T-helper 1 cell (primary cell): ENCODE measurements at regions not wholly inside any gene's neighbourhood (a gene's known extent, or its start where the extent isn't known, plus 50 kb on each side); places are given as distances from the start of the nearest gene placed in this dataset.
"Not testable (repeated sequence)": the region's sequence is repeated elsewhere in the genome, so short reads cannot be mapped to it uniquely, and the experiment has no call there.

Source experiments
- DNase-seq, 5 donors: peaks; one replicate each; pipeline ENCODE4 v3.0.0-alpha.2; 2012 to 2020

DNA sequence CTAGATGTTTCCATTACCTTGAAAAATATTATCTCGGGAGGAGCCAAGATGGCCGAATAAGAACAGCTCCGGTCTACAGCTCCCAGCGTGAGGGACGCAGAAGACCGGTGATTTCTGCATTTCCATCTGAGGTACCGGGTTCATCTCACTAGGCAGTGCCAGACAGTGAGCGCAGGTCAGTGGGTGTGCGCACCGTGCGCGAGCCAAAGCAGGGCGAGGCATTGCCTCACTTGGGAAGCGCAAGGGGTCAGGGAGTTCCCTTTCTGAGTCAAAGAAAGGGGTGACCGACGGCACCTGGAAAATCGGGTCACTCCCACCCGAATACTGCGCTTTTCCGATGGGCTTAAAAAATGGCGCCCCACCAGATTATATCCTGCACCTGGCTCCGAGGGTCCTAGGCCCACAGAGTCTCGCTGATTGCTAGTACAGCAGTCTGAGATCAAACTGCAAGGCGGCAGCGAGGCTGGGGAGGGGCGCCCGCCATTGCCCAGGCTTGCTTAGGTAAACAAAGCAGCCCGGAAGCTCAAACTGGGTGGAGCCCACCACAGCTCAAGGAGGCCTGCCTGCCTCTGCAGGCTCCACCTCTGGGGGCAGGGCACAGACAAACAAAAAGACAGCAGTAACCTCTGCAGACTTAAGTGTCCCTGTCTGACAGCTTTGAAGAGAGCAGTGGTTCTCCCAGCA lies 367.8 kb downstream of the NR2F1-AS1 start:
- DNase-seq: not testable (repeated sequence)

GRCh38 chr5:93209476-93209875 lies 371.5 kb downstream of the NR2F1-AS1 start:
- no peak for DNase-seq

GRCh38 chr5:93208141-93208751 lies 372.8 kb downstream of the NR2F1-AS1 start:
- DNase-seq: no peak

DNA sequence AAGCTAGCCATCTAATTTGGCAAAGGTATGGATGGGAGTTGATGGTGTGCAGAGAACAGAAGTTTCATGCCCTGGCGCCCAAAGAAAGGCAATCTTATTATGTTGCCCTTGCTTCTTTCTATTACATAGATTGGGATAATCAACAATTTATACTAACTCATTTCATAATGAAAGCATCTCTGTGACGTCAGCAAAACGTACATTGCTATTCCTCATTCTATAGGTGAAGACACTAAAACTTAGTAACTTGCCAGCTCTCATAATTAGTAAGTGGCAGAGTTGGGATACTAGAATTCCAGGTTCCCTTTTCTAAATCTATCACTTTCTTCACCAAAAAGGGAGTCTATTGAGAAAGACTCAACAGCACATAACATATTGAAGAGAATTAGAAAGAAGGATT lies 374.8 kb downstream of the NR2F1-AS1 start:
- no peak for DNase-seq

DNA sequence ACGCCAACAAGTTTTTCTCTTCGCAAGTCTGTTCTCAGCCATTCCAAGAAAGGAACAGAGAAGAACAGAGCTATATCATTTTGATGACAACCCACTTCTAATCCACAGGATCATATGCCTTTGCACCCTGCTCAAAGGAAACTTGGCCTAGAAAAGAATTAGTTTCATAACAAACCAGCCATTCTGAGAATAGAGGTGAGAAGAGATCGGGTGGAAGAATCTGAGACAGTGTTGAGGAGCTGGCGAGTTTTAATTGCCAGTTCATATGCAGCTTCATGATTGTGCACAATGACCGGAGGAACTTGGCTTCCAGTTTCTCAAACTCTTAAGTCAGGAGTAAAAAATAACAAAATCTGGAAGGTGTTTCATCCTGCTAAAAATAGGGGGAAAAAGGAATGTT lies 380.0 kb downstream of the NR2F1-AS1 start:
- DNase-seq: no peak

DNA sequence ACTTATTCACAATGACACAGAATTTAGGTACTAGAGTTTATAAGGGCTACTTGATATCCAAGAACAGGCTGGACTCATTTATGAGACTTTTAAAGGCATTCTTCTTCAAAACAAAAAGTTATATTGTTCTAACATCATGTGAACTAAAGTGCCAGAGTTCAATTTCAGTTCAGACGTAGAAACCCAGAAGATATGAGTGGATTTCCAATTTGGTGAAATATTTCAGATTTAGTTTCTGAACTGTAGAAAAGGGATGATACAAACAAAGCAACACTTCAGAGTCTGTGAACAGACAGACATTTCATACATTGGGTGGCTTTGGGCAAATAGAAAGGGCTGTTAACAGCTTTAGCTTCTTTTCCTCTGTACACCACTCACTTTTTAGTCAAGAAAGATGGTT lies 384.0 kb downstream of the NR2F1-AS1 start:
- no peak for DNase-seq

- no peak for DNase-seq
Observed at GRCh38 chr5:93193431-93194347, 387.3 kb downstream of the NR2F1-AS1 start.

- DNase-seq: no peak
Observed at GRCh38 chr5:93192683-93193082, 388.3 kb downstream of the NR2F1-AS1 start.

GRCh38 chr5:93192087-93192486 lies 388.9 kb downstream of the NR2F1-AS1 start:
- DNase-seq: no peak

DNA sequence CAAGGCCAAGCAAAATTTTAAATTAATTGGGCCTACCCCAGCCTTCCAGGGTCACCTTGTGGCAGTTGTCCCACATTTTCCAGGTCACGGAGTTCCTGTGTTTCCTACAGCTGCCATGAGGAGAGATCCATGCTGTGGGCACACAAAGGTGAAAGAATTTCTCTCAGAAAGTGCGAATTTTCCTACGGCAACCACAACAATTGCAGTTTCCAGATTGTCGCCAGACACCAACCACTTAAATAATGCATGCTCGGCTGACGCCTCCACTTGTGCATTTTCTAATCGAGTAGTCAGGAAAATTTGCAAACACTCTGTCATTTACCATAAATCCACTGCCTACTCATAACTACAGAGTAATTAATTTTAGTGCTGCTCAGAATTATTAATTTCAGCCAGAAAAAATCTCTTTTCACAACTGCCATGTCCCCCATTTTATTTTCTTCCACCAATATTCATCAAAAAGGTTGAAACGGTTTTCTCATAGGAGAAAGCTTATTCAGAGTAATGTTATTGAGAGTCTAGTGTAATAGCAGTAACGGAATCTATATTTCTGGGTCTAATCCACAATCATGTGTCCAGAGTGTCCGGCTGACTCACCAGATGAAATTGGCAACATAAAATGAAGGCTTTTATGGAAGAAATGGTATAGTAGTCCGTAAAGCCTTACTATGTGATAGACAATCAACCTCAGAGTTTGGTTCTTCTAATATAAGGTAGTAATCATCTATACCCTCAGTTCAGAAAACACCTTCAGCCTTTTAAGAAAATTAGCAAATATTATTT lies 389.8 kb downstream of the NR2F1-AS1 start:
- DNase-seq: no peak

- DNase-seq: no peak
Observed at GRCh38 chr5:93189707-93190120, 391.3 kb downstream of the NR2F1-AS1 start.

GRCh38 chr5:93188876-93189485 lies 392.0 kb downstream of the NR2F1-AS1 start:
- DNase-seq: no peak

DNA sequence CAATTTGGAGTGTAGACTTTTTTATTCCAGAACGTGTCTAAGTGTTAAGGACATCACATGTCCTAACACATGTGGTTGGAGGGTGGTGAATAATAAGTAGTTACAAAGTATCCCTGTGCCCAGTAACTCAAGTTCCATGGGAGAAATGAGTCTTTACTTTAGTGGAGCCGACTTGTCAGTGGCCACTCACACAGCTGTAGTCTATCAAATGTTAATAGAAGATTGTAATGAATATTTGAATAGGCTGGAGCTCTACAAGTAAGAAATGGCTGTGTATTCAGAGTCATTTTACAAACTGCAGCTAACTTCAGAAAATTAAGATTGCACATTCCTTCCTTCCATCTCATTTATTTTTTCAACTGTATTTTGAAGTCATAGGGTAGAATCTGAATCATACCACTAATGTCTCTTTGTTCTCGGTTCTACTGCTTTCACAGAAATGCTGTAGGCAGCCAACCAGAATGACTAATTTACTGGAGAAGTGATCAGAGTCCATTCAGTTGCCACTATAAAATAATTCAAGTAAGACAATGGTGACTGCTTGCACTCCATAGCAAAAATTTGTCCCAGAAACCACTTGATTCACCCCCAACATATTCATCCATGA lies 394.8 kb downstream of the NR2F1-AS1 start:
- no peak for DNase-seq

DNA sequence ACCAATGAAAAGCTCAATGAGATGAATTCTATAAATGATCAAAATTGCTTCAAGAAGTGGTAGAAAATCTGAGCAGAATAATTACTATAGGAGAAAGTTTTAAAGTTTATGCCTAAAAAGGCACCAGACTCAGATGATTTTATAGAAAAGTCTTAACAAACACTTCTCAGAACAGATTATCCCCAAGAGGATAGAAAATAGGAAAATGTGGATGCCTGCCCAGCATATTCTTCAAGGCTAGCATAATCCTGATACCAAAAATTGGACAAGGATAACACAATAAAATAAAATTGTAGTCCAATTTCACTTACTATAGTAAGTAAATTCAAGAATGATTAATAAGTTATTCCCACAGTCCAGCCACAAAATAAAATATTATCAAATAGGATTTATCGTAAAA lies 397.0 kb downstream of the NR2F1-AS1 start:
- DNase-seq: no peak

- no peak for DNase-seq
Observed at GRCh38 chr5:93179466-93179865, 401.6 kb downstream of the NR2F1-AS1 start.

DNA sequence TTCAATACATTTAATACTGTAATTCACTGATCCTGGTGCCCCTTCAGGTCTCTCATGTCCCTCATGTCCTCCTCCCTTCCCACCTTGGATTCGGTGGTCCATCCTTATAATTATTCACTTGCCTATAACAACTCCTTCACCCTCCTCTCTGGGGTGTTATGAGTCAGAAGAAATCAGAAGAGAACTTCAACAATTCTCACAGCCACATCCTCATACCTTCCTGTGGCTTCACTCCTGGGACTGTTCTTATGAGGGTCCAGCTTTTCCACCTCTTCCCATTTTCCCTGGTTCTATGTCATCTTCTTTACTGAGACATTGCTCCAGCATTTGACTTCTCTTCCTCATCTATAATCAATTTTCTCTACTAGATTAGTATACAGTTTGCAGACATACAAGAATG lies 406.1 kb downstream of the NR2F1-AS1 start:
- no peak for DNase-seq

DNA sequence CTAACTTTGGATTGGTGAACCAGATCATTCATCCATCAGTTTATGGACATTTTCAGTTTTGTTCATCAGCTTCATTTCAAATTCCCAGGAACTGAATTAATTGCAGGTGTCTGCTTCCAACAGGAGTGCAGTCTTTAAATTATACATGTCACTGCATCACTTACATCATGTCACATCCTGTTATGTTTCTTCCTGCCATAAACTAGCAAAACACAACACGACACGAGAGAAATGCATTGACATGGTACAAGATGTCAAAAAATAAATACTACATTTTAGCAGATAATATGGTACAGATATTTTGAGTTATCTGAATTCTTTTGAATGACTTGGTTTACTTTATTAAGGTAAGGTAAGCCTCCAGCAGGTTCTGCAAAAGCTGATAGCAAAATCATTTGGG lies 415.5 kb downstream of the NR2F1-AS1 start:
- no peak for DNase-seq

- DNase-seq: no peak
Observed at GRCh38 chr5:93164690-93165089, 416.3 kb downstream of the NR2F1-AS1 start.

DNA sequence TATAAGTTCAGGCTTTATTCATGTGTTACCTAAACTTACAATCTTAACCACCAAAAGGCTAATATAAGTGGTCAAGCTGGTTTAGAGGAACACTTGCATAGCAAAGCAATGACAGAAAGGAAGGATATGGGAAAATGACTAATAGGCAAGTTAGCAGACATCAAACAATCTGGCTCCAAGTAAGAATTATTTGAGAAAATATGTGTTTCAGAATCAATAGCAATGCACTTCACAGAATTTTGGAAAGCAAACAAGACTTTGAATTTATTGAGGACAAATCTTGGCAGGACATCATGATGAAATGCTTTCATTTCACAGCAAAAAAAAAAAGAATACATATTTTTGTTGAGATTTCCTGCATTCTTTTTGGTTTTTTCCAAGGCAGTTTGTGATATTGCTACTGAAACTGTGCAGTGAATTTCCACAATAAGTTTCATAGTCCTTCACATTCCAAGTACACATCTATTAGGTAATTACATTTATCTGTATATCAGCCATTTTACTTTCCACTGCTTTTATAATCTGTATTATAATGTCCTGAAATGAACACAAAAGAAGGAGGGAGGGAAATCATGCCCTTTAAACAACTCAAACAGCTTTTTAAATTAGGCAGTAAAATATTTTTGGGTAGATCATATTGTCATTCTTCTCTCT lies 417.9 kb downstream of the NR2F1-AS1 start:
- DNase-seq: no peak

DNA sequence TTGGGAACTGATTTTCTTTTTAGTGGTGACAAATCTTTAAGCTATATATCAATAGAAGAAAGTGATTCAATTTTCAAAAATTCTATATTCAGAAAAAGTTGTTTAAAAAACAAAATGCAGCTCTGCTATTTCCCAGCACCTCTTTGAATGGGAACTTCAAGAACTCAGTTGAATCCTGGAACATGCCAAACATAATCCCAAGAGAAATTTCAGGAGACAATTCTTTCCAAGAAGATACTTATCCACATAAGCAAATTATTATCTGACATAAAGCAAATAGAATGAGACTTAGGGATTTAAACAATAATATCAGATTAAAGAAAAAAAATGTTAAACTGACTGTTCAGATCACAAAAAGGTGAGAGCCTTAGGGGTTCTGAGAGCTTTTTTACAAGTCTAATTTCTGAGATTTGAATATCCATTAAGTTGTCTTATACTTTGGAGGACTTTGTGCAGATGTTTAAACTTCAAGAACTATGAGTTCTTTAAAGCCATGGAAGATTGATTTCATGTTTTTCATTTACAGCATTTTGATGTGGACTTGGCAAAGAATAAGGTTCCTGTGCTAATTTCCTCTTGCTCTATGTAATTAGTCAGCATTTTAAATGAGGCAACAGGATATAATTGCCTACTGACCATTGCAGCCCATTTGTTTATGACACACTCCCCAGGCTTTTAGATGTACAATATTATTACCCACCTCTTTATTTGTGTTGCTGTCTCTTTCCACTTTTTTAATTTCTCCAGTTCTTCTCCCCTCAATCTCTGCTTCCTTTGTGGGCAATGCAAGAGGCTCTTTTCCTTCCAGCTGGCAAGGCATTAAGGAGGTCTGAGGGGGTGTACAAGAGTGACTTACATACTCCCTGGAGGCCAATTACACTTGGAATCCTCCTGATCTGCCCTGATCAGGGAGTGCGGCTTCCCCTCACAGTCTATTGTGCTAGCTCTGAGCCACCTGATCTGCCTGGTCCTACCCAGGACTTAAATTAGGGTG lies 419.1 kb downstream of the NR2F1-AS1 start:
- DNase-seq: no peak
